Right lobe of liver (tissue), 6 donors: ENCODE measurements at regions not wholly inside any gene's neighbourhood (a gene's known extent, or its start where the extent isn't known, plus 50 kb on each side); places are given as distances from the start of the nearest gene placed in this dataset.

ENCODE experiments used
- ATAC-seq, 4 donors: fragments of 200-7000 bp; cut with Tn5 transposase; one replicate each; pipeline ENCODE4 v1.9.1; 2020; ENCODE audit warnings: mild to moderate bottlenecking in 4 of 4, moderate library complexity in 4 of 4
- DNase-seq, 3 donors: peaks; one replicate each; pipeline ENCODE4 v3.0.0-alpha.2; 2020
- H3K27ac ChIP-seq, 3 donors: fragments of 200-600 bp; one replicate each; pipeline ENCODE4 v1.8.0; 2022
- H3K27me3 ChIP-seq, 2 donors: fragments of 200-600 bp; one replicate each; pipeline ENCODE4 v1.8.0; 2022
- H3K36me3 ChIP-seq, 4 donors: fragments of 200-600 bp; sonication (generic) in 1 of 4; one replicate each; pipeline versions ENCODE4 v1.5.1 to v1.8.0; 2017 to 2022; ENCODE audit warnings: control low read depth in 1 of 4
- H3K4me1 ChIP-seq, 4 donors: fragments of 200-600 bp; sonication (generic) in 1 of 4; one replicate each; pipeline versions ENCODE4 v1.5.1 to v1.8.0; 2017 to 2022; ENCODE audit warnings: control low read depth in 1 of 4
- H3K4me3 ChIP-seq, 3 donors: fragments of 200-600 bp; one replicate each; pipeline ENCODE4 v1.8.0; 2022
- H3K9me3 ChIP-seq, 4 donors: fragments of 200-600 bp; sonication (generic) in 1 of 4; one replicate each; pipeline versions ENCODE4 v1.5.1 to v1.8.0; 2017 to 2022; ENCODE audit warnings: control low read depth in 1 of 4
- CTCF ChIP-seq, 4 donors: fragments of 200-600 bp in 3 of 4; fragments of 450-650 bp in 1 of 4; IDR thresholded peaks; one replicate each; pipeline versions ENCODE4 v1.5.1 to v1.8.0; 2016 to 2022; ENCODE audit warnings: antibody characterized with exemption in 4 of 4, mild to moderate bottlenecking in 2 of 4
- POLR2A ChIP-seq: fragments of 450-650 bp; IDR thresholded peaks from one replicate; pipeline ENCODE4 v1.6.1; 2017; ENCODE audit warnings: antibody characterized with exemption, mild to moderate bottlenecking
- WGBS: methylation state at CpG from one replicate; pipeline ENCODE4 v1.1.6; 2018; ENCODE audit warnings: low coverage, low lambda C conversion rate; ENCODE audit not compliant: insufficient coverage; ENCODE audit errors: missing lambda C conversion rate; 5-methylcytosine and 5-hydroxymethylcytosine counted together
- intact Hi-C, 2 donors: fragments of 100-400 bp; cut with DNase I; formaldehyde crosslinking; loops; one replicate each; pipeline versions ENCODE4 v1.11.2 to v1.14.1; 2022
- donor health status: DM: no; HTN: yes; CAD: no.
- donor health status: DM: no; HTN: no; CAD: no.
- donor health status: DM: no; HTN: no; CAD: no.
- donor health status: DM: no; HTN: yes; CAD: no.
- donor health status: DM: no; HTN: yes; CAD: no.

GRCh38 chr15:87207990-87208580 lies 1048.5 kb downstream of the NTRK3 start:
- no peaks in the 10 kb centered on the region for H3K9me3 ChIP-seq
- no peak overlapping the region for H3K4me3 ChIP-seq
- no peak for ATAC-seq
- H3K27ac ChIP-seq, result no peak overlapping the region
- H3K27me3 ChIP-seq, result no peaks in the 10 kb centered on the region
- no peak for DNase-seq
- no peaks in the 10 kb centered on the region for H3K36me3 ChIP-seq
- no peaks in the 10 kb centered on the region for H3K4me1 ChIP-seq
- TF ChIP-seq POLR2A (no peak), CTCF (IDR thresholded peaks at IDR 0.05) (no peak)
- intact Hi-C loops, result no loop called here

- intact Hi-C loops, result no loop called here
- H3K36me3 ChIP-seq, result no peaks in the 10 kb centered on the region
- TF ChIP-seq POLR2A (no peak), CTCF (IDR thresholded peaks at IDR 0.05) (no peak)
- DNase-seq (no peak), ATAC-seq (no peak)
- no peaks in the 10 kb centered on the region for H3K9me3 ChIP-seq
- H3K4me3 ChIP-seq, result no peak overlapping the region
- 43% methylated on average over 2 of the region's 2 CpGs for WGBS
- no peak overlapping the region for H3K27ac ChIP-seq
- no peaks in the 10 kb centered on the region for H3K4me1 ChIP-seq
- no peaks in the 10 kb centered on the region for H3K27me3 ChIP-seq
Measured at GRCh38 chr15:87207251-87207650, 1049.3 kb downstream of the NTRK3 start.

GRCh38 chr15:87201986-87202385 lies 1054.6 kb downstream of the NTRK3 start:
- no peaks in the 10 kb centered on the region for H3K36me3 ChIP-seq
- H3K4me1 ChIP-seq, result no peaks in the 10 kb centered on the region
- H3K4me3 ChIP-seq, result no peak overlapping the region
- TF ChIP-seq POLR2A (no peak), CTCF (IDR thresholded peaks at IDR 0.05) (no peak)
- intact Hi-C loops, result no loop called here
- no peak for ATAC-seq
- H3K9me3 ChIP-seq, result no peaks in the 10 kb centered on the region
- no peak overlapping the region for H3K27ac ChIP-seq
- no peaks in the 10 kb centered on the region for H3K27me3 ChIP-seq
- no peak for DNase-seq
- 45% methylated on average over 2 of the region's 2 CpGs for WGBS

- no peaks in the 10 kb centered on the region for H3K27me3 ChIP-seq
- no peak overlapping the region for H3K4me3 ChIP-seq
- intact Hi-C loops, result no loop called here
- H3K4me1 ChIP-seq, result no peaks in the 10 kb centered on the region
- no peak overlapping the region for H3K27ac ChIP-seq
- 40% methylated on average over 2 of the region's 2 CpGs for WGBS
- no peak for ATAC-seq
- TF ChIP-seq POLR2A (no peak), CTCF (IDR thresholded peaks at IDR 0.05) (no peak)
- H3K9me3 ChIP-seq, result no peaks in the 10 kb centered on the region
- H3K36me3 ChIP-seq, result no peaks in the 10 kb centered on the region
- no peak for DNase-seq
Measured at GRCh38 chr15:87200149-87200548, 1056.4 kb downstream of the NTRK3 start.

- DNase-seq, result no peak
- Histone ChIP-seq H3K4me3 (no peak overlapping the region), H3K27me3 (no peaks in the 10 kb centered on the region), H3K9me3 (no peaks in the 10 kb centered on the region), H3K36me3 (no peaks in the 10 kb centered on the region), H3K27ac (no peak overlapping the region), H3K4me1 (no peaks in the 10 kb centered on the region)
- 40% methylated on average over 3 of the region's 3 CpGs for whole genome bisulfite sequencing
- intact Hi-C loops, result no loop called here
- no peak for ATAC-seq
- TF ChIP-seq POLR2A (no peak), CTCF (IDR thresholded peaks at IDR 0.05) (no peak)
Measured at GRCh38 chr15:87197981-87198380, 1058.6 kb downstream of the NTRK3 start.
